Mononuclear cell (primary cell): ENCODE measurements at regions not wholly inside any gene's neighbourhood (a gene's known extent, or its start where the extent isn't known, plus 50 kb on each side); places are given as distances from the start of the nearest gene placed in this dataset.
"Not testable (repeated sequence)": the region's sequence is repeated elsewhere in the genome, so short reads cannot be mapped to it uniquely, and the experiment has no call there.

Experiments
- H3K27me3 ChIP-seq: 2 replicates; pipeline ENCODE4 v1.6.0; 2011; ENCODE audit warnings: low read length, control low read depth; ENCODE audit not compliant: insufficient read depth
- H3K4me1 ChIP-seq: 2 replicates; pipeline ENCODE4 v1.5.1; 2011; ENCODE audit warnings: mild to moderate bottlenecking, low read length, control low read depth; ENCODE audit not compliant: insufficient read depth
- H3K4me3 ChIP-seq: 2 replicates; pipeline ENCODE4 v1.5.1; 2011; ENCODE audit warnings: mild to moderate bottlenecking, low read length, moderate library complexity
- H3K9me3 ChIP-seq: 2 replicates; pipeline ENCODE4 v1.5.1; 2011; ENCODE audit warnings: low read depth, mild to moderate bottlenecking, control low read depth, low read length

DNA sequence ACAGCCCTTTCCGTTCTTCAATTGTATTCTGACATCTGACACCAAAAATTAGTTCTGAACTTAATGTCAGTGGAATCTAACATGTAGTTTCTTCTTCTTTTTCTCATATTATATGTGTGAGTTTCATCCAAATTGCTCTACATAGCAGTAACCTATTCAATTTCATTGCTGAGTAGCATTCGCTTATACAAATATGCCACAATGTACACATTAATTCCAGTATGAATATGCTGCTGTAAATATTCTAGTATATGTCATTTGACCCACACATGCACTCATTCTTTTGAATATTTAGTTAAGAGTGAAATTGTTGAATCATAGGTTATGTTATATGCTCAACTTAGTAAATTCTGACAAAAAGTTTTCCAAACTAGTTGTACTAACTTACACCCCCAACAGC, 550.9 kb downstream of the CHSY3 start:
- H3K9me3 ChIP-seq: peaks cover 5% of the 10 kb centered on the region
- no peak overlapping the region for H3K4me3 ChIP-seq
- no peaks in the 10 kb centered on the region for H3K27me3 ChIP-seq

GRCh38 chr5:130452744-130453143, 548.5 kb downstream of the CHSY3 start:
- Histone ChIP-seq H3K4me3 (no peak overlapping the region), H3K4me1 (no peaks in the 10 kb centered on the region), H3K9me3 (peaks cover 5% of the 10 kb centered on the region), H3K27me3 (no peaks in the 10 kb centered on the region)

More for the DNA sequence above, 550.9 kb downstream of the CHSY3 start:
- H3K4me1 ChIP-seq: no peaks in the 10 kb centered on the region

DNA sequence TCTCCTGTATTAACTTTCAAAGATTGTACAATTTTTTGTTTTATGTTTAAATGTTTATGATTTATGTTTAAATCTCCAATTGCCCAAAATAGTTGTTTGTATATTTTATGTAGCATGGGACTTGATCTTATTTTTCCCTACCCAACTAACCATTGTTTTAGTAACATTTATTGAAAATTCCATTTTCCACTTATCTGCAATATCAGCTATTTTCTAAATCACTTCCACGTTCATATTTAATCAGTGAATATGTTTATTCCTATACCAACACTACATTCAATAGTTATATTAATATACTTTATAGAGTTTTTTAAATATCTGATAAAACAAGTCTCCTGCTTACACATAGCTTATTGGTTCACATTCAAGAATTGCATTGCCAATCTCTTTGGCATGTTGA, 532.2 kb downstream of the CHSY3 start:
- H3K9me3 ChIP-seq: peaks cover 5% of the 10 kb centered on the region
- H3K4me3 ChIP-seq: no peak overlapping the region
- H3K27me3 ChIP-seq: no peaks in the 10 kb centered on the region
- no peaks in the 10 kb centered on the region for H3K4me1 ChIP-seq

- no peak overlapping the region for H3K4me3 ChIP-seq
Observed at GRCh38 chr5:130427222-130427955, 523.1 kb downstream of the CHSY3 start.

GRCh38 chr5:130425424-130425823, 521.2 kb downstream of the CHSY3 start:
- H3K9me3 ChIP-seq: no peaks in the 10 kb centered on the region
- H3K4me1 ChIP-seq: no peaks in the 10 kb centered on the region
- no peaks in the 10 kb centered on the region for H3K27me3 ChIP-seq
- H3K4me3 ChIP-seq: no peak overlapping the region

More at GRCh38 chr5:130427222-130427955, 523.1 kb downstream of the CHSY3 start:
- Histone ChIP-seq H3K4me1 (no peaks in the 10 kb centered on the region), H3K9me3 (no peaks in the 10 kb centered on the region), H3K27me3 (no peaks in the 10 kb centered on the region)

GRCh38 chr5:130424341-130424740, 520.1 kb downstream of the CHSY3 start:
- H3K4me3 ChIP-seq: no peak overlapping the region
- no peaks in the 10 kb centered on the region for H3K4me1 ChIP-seq
- H3K27me3 ChIP-seq: no peaks in the 10 kb centered on the region
- H3K9me3 ChIP-seq: no peaks in the 10 kb centered on the region

GRCh38 chr5:130402906-130403305, 498.6 kb downstream of the CHSY3 start:
- H3K4me1 ChIP-seq: no peaks in the 10 kb centered on the region
- H3K9me3 ChIP-seq: no peaks in the 10 kb centered on the region
- no peaks in the 10 kb centered on the region for H3K27me3 ChIP-seq
- no peak overlapping the region for H3K4me3 ChIP-seq

- H3K27me3 ChIP-seq: no peaks in the 10 kb centered on the region
- no peak overlapping the region for H3K4me3 ChIP-seq
- no peaks in the 10 kb centered on the region for H3K4me1 ChIP-seq
- no peaks in the 10 kb centered on the region for H3K9me3 ChIP-seq
Observed at GRCh38 chr5:130400091-130400490, 495.8 kb downstream of the CHSY3 start.

DNA sequence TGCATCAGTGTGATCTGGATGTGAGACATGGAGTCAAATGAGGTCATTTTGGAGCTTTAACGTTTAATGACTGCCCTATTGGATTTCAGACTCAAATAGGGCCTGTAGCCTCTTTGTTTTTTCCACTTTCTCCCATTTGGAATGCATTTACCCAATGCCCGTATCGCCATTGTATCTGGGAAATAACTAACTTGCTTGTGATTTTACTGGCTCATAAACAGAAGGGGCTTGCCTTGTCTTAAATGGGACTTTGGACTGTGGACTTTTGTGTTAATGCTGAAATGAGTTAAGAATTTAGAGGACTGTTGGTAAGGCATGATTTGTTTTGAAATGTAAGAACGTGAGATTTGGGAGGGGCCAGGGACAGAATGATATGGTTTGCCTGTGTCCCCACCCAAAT, 494.6 kb downstream of the CHSY3 start:
- Histone ChIP-seq H3K9me3 (no peaks in the 10 kb centered on the region), H3K4me1 (no peaks in the 10 kb centered on the region), H3K27me3 (no peaks in the 10 kb centered on the region), H3K4me3 (no peak overlapping the region)

GRCh38 chr5:130397727-130398126, 493.5 kb downstream of the CHSY3 start:
- not testable (repeated sequence) for H3K9me3 ChIP-seq, H3K4me3 ChIP-seq, H3K4me1 ChIP-seq, H3K27me3 ChIP-seq

DNA sequence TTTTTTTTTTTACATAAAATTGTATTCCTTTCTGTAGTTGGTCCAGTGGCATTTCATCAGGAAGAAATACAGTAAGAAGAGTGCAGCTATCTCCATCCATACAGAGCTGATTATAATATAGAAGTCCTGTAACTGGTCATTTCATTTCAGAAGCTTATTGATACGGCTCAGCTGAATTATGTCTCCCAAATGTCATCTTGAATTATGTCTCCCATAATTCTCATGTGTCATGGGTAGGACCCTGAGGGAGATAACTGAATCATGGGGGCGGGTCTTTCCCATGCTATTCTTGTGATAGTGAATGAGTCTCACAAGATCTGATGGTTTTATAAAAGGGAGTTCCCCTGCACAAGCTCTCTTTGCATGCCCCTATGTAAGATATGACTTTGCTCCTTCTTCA, 492.9 kb downstream of the CHSY3 start:
- no peak overlapping the region for H3K4me3 ChIP-seq
- H3K4me1 ChIP-seq: no peaks in the 10 kb centered on the region
- no peaks in the 10 kb centered on the region for H3K27me3 ChIP-seq
- no peaks in the 10 kb centered on the region for H3K9me3 ChIP-seq

DNA sequence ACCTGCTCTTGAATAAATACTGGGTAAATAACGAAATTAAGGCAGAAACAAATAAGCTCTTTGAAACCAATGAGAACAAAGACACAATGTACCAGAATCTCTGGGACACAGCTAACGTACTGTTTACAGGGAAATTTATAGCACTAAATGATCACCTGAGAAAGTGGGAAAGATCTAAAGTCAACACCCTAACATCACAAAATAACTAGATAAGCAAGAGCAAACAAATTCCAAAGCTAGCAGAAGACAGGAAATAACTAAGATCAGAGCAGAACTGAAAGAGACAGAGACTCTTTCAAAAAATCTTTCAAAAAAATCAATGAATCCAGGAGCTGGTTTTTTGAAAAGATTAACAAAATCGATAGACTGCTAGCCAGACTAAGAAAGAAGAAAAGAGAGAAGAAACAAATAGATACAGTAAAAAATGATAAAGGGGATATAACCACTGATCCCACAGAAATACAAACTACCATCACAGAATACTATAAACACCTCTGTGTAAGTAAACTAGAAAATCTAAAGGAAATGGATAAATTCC, 487.5 kb downstream of the CHSY3 start:
- H3K27me3 ChIP-seq, H3K4me1 ChIP-seq, H3K4me3 ChIP-seq, H3K9me3 ChIP-seq: not testable (repeated sequence)

- Histone ChIP-seq H3K4me1 (no peaks in the 10 kb centered on the region), H3K9me3 (no peaks in the 10 kb centered on the region), H3K4me3 (no peak overlapping the region), H3K27me3 (no peaks in the 10 kb centered on the region)
Observed at GRCh38 chr5:130386155-130386554, 481.9 kb downstream of the CHSY3 start.

- H3K9me3 ChIP-seq: no peaks in the 10 kb centered on the region
- H3K27me3 ChIP-seq: no peaks in the 10 kb centered on the region
- H3K4me1 ChIP-seq: no peaks in the 10 kb centered on the region
- no peak overlapping the region for H3K4me3 ChIP-seq
Observed at GRCh38 chr5:130385656-130386055, 481.4 kb downstream of the CHSY3 start.

DNA sequence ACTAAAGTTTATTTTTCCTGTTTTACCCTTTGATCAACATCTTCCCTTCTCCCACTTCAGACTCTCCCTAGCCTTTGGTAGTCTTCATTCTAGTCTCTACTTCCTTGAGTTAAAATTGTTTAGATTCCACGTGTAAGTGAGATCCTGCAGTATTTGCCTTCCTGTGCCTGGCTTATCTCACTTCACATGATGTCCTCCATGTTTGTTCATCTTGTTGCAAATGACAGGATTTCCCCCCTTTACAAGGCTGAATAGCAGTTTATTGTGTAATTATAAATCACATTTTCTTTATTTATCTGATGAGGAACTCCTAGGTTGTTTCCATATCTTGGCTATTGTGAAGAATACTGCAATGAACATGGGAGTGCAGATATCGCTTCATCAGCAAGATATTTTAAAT, 461.7 kb downstream of the CHSY3 start:
- no peaks in the 10 kb centered on the region for H3K27me3 ChIP-seq
- no peak overlapping the region for H3K4me3 ChIP-seq
- H3K9me3 ChIP-seq: no peaks in the 10 kb centered on the region
- H3K4me1 ChIP-seq: no peaks in the 10 kb centered on the region

DNA sequence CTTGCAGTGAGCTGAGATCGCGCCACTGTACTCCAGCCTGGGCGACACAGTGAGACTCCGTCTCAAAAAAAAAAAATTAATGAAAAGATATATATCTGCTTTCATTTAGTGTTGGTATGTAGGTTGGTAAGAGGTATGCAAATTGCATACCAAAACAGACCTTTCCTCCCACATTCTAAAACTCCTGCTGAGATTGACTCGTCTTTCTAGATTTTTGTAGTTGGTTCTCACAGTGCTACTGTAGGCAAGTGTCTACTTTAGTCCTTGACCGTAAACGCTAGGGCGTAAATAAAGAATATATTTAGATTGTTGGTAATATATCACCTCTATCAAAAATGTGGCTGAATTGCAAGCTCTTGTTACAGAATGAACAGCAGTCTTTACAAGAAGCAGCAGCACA, 445.9 kb downstream of the CHSY3 start:
- H3K27me3 ChIP-seq: no peaks in the 10 kb centered on the region
- H3K4me1 ChIP-seq: no peaks in the 10 kb centered on the region
- H3K4me3 ChIP-seq: no peak overlapping the region
- no peaks in the 10 kb centered on the region for H3K9me3 ChIP-seq
